DOHH2 (cell line): ENCODE measurements at regions not wholly inside any gene's neighbourhood (a gene's known extent, or its start where the extent isn't known, plus 50 kb on each side); places are given as distances from the start of the nearest gene placed in this dataset.

Experiments
- EZH2phosphoT487 ChIP-seq: fragments of 200-600 bp; sonication (generic); IDR thresholded peaks from 2 replicates; pipeline ENCODE4 v1.6.1; 2017; ENCODE audit warnings: borderline replicate concordance, mild to moderate bottlenecking, antibody characterized with exemption, low read length, moderate library complexity, mixed read lengths
- TF ChIP-seq, protein P1 (sequence below): fragments of 200-600 bp; sonication (generic); IDR thresholded peaks from one replicate; pipeline ENCODE4 v1.5.1; 2014; ENCODE audit warnings: antibody characterized with exemption, mild to moderate bottlenecking, low read depth, low read length; ENCODE audit not compliant: poor library complexity, severe bottlenecking

DNA sequence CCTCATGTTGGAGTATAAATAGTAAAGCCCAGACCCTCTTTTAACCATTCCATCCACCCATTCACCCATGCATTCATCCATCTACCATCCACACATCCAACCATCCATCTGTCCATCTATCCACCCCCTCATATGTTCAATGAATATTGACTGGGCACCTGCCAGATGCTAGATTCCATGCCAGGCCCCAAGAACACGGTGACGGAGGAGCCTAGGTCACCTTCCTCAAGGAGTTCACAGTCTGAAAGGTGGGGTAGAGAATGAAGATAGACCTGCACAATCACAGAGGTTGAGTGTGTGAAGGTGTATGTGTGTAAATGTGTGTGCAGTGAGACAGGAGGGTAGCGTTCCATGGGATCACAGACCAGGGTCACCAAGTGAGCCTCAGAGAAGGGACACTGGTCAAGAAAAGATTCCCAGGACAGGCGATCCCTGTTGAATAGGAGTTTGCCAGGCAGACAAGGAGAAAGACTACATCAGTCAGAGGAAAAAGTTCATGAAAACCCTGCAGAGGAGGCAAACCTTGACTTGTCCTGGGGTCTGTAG, 287.2 kb downstream of the CYP26B1 start:
- TF ChIP-seq, protein P1, sequence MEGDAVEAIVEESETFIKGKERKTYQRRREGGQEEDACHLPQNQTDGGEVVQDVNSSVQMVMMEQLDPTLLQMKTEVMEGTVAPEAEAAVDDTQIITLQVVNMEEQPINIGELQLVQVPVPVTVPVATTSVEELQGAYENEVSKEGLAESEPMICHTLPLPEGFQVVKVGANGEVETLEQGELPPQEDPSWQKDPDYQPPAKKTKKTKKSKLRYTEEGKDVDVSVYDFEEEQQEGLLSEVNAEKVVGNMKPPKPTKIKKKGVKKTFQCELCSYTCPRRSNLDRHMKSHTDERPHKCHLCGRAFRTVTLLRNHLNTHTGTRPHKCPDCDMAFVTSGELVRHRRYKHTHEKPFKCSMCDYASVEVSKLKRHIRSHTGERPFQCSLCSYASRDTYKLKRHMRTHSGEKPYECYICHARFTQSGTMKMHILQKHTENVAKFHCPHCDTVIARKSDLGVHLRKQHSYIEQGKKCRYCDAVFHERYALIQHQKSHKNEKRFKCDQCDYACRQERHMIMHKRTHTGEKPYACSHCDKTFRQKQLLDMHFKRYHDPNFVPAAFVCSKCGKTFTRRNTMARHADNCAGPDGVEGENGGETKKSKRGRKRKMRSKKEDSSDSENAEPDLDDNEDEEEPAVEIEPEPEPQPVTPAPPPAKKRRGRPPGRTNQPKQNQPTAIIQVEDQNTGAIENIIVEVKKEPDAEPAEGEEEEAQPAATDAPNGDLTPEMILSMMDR, result no peak
- TF ChIP-seq EZH2phosphoT487, result no peak
